GM10266 (cell line): ENCODE measurements at regions not wholly inside any gene's neighbourhood (a gene's known extent, or its start where the extent isn't known, plus 50 kb on each side); places are given as distances from the start of the nearest gene placed in this dataset.
"Not testable (repeated sequence)": the region's sequence is repeated elsewhere in the genome, so short reads cannot be mapped to it uniquely, and the experiment has no call there.

Experiments used
- DNase-seq: peaks from one replicate; pipeline ENCODE4 v3.0.0; 2012; ENCODE audit errors: extremely low spot score
- TF ChIP-seq, protein P1 (sequence below): IDR thresholded peaks from 2 replicates; pipeline ENCODE4 v1.5.1; 2012; ENCODE audit warnings: mild to moderate bottlenecking, low read depth; ENCODE audit not compliant: control insufficient read depth, insufficient read depth; ENCODE audit errors: missing control alignments

DNA sequence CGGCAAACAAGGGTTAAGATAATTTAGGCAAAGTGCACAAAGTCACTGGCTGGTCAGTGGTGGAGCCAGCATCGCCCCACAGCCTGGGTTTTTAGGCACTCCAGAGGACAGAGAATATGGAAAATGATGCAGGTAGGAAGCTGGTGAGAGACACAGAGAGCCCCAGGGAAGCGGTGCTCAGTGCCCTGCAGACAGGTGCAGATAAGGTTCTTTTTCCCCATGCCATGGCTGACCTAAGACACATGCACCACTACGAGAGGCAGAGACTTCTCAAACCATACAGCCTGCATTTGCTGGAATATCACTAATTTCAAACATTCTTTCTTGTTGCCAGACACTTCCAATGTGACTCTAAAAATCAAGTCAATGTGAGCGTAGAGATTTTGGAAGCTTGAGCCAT is 205.7 kb upstream of the APCDD1 start:
- TF ChIP-seq, protein P1, sequence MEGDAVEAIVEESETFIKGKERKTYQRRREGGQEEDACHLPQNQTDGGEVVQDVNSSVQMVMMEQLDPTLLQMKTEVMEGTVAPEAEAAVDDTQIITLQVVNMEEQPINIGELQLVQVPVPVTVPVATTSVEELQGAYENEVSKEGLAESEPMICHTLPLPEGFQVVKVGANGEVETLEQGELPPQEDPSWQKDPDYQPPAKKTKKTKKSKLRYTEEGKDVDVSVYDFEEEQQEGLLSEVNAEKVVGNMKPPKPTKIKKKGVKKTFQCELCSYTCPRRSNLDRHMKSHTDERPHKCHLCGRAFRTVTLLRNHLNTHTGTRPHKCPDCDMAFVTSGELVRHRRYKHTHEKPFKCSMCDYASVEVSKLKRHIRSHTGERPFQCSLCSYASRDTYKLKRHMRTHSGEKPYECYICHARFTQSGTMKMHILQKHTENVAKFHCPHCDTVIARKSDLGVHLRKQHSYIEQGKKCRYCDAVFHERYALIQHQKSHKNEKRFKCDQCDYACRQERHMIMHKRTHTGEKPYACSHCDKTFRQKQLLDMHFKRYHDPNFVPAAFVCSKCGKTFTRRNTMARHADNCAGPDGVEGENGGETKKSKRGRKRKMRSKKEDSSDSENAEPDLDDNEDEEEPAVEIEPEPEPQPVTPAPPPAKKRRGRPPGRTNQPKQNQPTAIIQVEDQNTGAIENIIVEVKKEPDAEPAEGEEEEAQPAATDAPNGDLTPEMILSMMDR = no peak
- DNase-seq = no peak

DNA sequence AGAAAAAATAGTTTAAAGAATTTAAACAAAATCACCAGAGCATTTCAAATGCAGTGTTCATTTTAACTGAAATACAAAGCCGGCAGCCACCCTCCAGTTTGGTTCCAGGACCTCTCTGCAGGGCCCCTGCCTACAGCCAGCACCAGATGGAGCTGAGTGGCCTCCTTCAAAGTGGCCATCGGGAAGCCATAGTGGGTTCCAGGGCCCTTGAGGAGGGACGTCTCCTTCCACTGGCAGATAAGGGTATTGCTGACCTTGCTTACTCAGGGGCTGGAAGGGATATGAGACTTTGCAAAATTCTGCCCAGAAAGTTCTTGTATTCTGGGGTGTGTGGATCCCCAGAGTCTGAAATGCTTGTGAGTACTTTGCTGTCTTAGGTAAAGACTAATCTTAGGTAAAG is 205.2 kb upstream of the APCDD1 start:
- TF ChIP-seq, protein P1 = no peak
- no peak for DNase-seq

DNA sequence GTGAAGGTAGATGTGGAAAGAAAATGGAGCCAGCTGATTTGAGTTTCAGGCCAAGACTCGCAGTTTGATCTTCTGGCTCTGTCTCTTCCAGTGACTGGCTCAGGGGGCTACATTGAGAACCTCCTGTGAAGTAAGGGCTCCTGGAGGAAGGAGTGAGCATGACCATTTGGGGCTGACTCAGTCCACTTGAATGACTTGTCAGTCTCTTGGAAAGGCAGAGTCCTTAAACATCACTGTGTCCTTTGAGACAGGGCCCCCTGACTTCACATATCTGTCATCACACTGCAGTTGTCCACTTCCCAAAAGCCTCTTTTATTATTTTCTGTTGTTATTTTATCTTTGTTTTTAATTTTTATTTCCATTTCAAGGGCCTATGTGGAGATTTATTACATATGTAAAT is 204.6 kb upstream of the APCDD1 start:
- TF ChIP-seq, protein P1 = no peak
- no peak for DNase-seq

DNA sequence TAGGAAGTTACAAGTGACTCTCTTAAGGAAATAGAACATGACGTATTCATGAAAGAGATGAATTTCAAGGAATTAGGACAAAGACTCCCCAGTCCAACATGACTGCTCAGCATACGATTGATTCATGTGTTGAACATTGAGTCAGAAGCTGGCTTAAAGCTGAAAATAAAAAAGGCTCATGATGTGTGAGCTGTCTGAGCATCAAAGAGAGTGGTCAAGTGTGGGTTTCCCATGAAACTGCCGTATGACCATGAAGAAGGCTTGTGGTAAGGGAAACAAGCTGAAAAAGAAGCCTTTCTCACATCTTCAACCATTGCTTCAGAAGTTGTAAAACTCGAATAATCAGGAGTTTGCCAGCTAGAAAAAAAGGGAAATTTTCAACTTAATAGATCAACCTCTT is 201.9 kb upstream of the APCDD1 start:
- DNase-seq = no peak
- TF ChIP-seq, protein P1 = no peak

DNA sequence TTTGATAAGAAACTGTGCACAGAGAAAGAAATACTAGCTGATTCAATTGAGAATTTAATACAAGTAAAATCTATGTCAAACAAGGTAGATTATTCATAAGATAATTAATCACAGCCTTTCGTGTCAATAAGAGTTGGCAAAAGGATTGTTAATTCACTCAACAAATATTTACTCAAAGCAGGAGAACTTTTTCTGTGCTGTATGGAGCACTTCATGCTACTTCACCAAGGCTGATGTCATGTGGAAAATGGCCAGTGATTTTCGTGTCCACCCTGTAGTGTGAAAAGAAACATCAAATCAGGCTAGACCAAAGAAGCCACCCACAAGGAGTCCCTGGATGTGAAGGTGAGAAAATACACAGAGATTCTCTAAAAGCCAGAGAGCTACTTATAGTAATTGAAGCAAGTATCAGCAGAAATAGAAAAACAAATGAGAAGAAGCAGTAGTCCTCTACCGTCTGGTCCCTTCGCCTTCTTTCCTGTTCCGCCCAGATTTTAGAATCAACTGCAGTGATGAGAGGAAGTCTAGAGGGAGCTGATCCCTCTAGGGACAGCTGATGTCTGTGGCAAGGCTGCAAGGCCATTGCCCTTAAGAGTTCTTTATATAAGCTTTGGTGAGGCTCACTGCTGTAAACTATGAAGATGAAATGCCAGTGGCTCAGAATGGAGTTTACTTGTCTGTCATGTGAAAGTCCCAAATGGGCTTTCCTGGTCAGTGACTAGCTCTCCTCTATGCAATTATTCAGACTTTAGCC is 201.3 kb upstream of the APCDD1 start:
- no peak for DNase-seq
- TF ChIP-seq, protein P1 = no peak

DNA sequence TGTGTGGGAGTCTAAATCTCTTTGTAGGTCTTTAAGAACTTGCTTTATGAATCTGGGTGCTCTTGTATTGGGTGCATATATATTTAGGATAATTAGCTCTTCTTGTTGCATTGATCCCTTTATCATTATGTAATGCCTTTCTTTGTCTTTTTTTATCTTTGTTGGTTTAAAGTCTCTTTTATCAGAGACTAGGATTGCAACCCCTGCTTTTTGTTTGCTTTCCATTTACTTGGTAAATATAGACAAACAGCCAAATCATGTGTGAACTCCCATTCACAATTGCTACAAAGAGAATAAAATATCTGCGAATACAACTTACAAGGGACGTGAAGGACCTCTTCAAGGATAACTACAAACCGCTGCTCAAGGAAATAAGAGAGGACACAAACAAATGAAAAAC is 198.2 kb upstream of the APCDD1 start:
- not testable (repeated sequence) for DNase-seq

DNA sequence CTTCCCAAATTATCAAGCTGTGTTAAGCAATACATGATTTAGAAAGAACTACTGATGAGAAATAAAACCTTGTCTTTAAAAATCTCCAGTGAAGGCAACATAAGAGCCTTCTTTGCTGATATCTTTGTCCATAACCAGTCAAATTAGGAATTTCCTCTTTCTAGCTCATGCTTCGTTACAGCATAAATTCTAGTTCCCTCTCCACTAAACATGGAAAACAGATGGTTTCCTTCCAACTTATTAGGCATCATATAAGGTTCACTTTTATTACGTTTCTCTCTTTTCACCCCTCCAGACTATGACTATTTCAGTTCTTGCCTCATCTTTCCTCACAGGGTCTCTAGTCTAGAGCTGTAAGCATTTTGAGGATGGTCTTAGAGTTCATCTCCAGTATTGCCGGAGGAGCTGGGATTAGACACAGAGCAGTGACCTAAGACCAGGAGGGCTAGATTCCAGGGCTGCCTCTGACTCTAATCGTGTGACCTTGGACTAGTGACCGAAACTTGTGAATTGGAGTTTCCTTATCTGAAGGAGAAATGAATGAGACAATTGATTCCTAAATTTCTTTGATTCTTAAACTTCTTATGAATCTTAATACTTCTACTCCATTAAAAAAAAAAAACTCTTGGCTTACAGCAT is 195.5 kb upstream of the APCDD1 start:
- TF ChIP-seq, protein P1 = no peak

DNA sequence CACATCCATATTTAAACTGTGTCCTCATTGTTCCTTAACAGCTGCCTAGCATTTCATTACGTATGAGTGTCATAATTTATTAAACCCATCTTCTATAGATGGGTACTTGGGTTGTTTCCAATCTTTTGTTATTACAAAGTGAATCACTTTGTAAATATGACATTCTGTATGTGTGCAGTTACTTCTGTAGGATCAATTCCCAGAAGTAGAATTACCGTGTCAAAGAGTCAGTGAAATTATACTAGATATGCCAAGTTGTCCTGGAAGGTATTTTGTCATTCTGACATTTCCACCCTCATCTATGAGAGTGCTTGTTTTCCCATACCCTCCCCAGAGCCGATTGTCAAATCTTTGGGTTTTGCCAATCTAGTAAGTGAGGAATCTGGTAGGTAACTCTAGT is 194.5 kb upstream of the APCDD1 start:
- TF ChIP-seq, protein P1 = no peak
- DNase-seq = no peak

More for the DNA sequence above, 195.5 kb upstream of the APCDD1 start:
- DNase-seq = no peak
